ENCODE measurements at regions not wholly inside any gene's neighbourhood (a gene's known extent, or its start where the extent isn't known, plus 50 kb on each side); places are given as distances from the start of the nearest gene placed in this dataset.

- intact Hi-C loops (cut with micrococcal nuclease): no loop called here
- Mint-ChIP-seq H3K27ac (ENCODE audit: low read depth, unreplicated experiment) (no peak overlapping the region), H3K36me3 (ENCODE audit: insufficient read depth, unreplicated experiment) (no peaks in the 10 kb centered on the region), H3K4me1 (ENCODE audit: insufficient read depth, unreplicated experiment) (no peaks in the 10 kb centered on the region), H3K27me3 (ENCODE audit: insufficient read depth, unreplicated experiment) (no peaks in the 10 kb centered on the region), H3K9me3 (ENCODE audit: unreplicated experiment) (no peaks in the 10 kb centered on the region), H3K4me3 (ENCODE audit: unreplicated experiment) (no peak overlapping the region)
- no TSS peak for BruUV-seq (replicated peaks)
- CTCF ChIA-PET: no interaction called here
- TF ChIP-seq, protein P1, sequence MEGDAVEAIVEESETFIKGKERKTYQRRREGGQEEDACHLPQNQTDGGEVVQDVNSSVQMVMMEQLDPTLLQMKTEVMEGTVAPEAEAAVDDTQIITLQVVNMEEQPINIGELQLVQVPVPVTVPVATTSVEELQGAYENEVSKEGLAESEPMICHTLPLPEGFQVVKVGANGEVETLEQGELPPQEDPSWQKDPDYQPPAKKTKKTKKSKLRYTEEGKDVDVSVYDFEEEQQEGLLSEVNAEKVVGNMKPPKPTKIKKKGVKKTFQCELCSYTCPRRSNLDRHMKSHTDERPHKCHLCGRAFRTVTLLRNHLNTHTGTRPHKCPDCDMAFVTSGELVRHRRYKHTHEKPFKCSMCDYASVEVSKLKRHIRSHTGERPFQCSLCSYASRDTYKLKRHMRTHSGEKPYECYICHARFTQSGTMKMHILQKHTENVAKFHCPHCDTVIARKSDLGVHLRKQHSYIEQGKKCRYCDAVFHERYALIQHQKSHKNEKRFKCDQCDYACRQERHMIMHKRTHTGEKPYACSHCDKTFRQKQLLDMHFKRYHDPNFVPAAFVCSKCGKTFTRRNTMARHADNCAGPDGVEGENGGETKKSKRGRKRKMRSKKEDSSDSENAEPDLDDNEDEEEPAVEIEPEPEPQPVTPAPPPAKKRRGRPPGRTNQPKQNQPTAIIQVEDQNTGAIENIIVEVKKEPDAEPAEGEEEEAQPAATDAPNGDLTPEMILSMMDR (IDR thresholded peaks at IDR 0.05; ENCODE audit: unreplicated experiment): no peak
- no peak for DNase-seq (ENCODE audit: unreplicated experiment)
- POLR2A ChIA-PET: no interaction called here
These were observed 616.3 kb downstream of the EPHA4 start for GRCh38 chr2:220955776-220956175.

GRCh38 chr2:220956429-220956828, 615.7 kb downstream of the EPHA4 start:
- Mint-ChIP-seq H3K9me3 (ENCODE audit: unreplicated experiment) (no peaks in the 10 kb centered on the region), H3K27me3 (ENCODE audit: insufficient read depth, unreplicated experiment) (no peaks in the 10 kb centered on the region), H3K4me1 (ENCODE audit: insufficient read depth, unreplicated experiment) (no peaks in the 10 kb centered on the region), H3K4me3 (ENCODE audit: unreplicated experiment) (no peak overlapping the region), H3K36me3 (ENCODE audit: insufficient read depth, unreplicated experiment) (no peaks in the 10 kb centered on the region), H3K27ac (ENCODE audit: low read depth, unreplicated experiment) (no peak overlapping the region)
- ChIA-PET CTCF (interaction anchor here (0.7 kb wide), 1 partner anchor 41 kb away, joined by 3 read pairs; no protein-coding TSS in a partner anchor), POLR2A (interaction anchor here (0.5 kb wide), 1 partner anchor 10 kb away, joined by 3 read pairs; no protein-coding TSS in a partner anchor)
- TF ChIP-seq, protein P1 (IDR thresholded peaks at IDR 0.05; ENCODE audit: unreplicated experiment): no peak
- no peak for DNase-seq (ENCODE audit: unreplicated experiment)
- BruUV-seq (replicated peaks): no TSS peak
- intact Hi-C loops (cut with micrococcal nuclease): no loop called here

- H3K36me3 Mint-ChIP-seq (ENCODE audit: insufficient read depth, unreplicated experiment): no peaks in the 10 kb centered on the region
These were observed 612.7 kb downstream of the EPHA4 start for GRCh38 chr2:220959391-220959802.

DNA sequence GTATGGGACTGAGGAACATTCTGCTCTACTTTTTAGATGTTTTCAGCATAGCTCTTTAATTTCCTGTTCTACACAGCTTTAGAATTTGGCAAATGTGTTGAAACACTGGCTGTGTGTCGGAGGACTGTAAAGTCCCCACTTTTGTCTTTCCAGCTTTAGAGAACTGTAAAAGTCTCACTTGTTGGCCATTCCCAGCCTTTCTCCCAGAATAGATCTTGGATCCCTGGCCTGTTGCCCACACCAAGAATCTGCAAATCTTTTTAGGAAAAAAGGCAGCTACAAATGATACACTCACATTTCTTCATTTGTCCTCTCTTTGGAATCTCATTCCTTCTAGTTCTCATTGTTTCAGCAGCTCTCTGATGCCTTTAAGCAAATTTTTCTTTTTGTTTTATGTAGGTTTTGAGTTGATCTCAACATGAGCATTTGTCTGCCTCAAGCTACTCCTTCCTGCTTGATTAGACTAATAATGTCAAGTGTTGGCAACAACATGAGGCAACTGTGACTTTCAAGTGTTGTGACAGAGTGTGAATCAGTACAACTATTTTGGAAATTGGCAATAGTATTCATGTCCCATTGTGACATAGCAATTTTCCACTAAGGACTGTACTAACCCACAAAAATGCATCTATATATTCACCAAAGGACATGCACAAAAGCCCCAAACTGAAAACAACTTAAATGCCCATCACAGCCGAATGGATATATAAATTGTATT, 610.8 kb downstream of the EPHA4 start:
- Mint-ChIP-seq H3K36me3 (ENCODE audit: insufficient read depth, unreplicated experiment) (no peaks in the 10 kb centered on the region), H3K4me1 (ENCODE audit: insufficient read depth, unreplicated experiment) (no peaks in the 10 kb centered on the region), H3K27me3 (ENCODE audit: insufficient read depth, unreplicated experiment) (no peaks in the 10 kb centered on the region), H3K4me3 (ENCODE audit: unreplicated experiment) (no peak overlapping the region), H3K27ac (ENCODE audit: low read depth, unreplicated experiment) (no peak overlapping the region), H3K9me3 (ENCODE audit: unreplicated experiment) (no peaks in the 10 kb centered on the region)
- intact Hi-C loops (cut with micrococcal nuclease): no loop called here
- BruUV-seq (replicated peaks): no TSS peak
- TF ChIP-seq, protein P1 (IDR thresholded peaks at IDR 0.05; ENCODE audit: unreplicated experiment): no peak
- ChIA-PET POLR2A (interaction anchor here (0.7 kb wide), 1 partner anchor 706 kb away, joined by 3 read pairs; no protein-coding TSS in a partner anchor), CTCF (interaction anchor here (1.1 kb wide), 1 partner anchor 218 kb away, joined by 3 read pairs; no protein-coding TSS in a partner anchor)
- no peak for DNase-seq (ENCODE audit: unreplicated experiment)

More at GRCh38 chr2:220959391-220959802, 612.7 kb downstream of the EPHA4 start:
- H3K27ac Mint-ChIP-seq (ENCODE audit: low read depth, unreplicated experiment): no peak overlapping the region
- H3K4me1 Mint-ChIP-seq (ENCODE audit: insufficient read depth, unreplicated experiment): no peaks in the 10 kb centered on the region
- intact Hi-C loops (cut with micrococcal nuclease): no loop called here
- TF ChIP-seq, protein P1 (IDR thresholded peaks at IDR 0.05; ENCODE audit: unreplicated experiment): no peak
- H3K27me3 Mint-ChIP-seq (ENCODE audit: insufficient read depth, unreplicated experiment): no peaks in the 10 kb centered on the region
- BruUV-seq (replicated peaks): no TSS peak
- ChIA-PET CTCF (no interaction called here), POLR2A (no interaction called here)
- no peaks in the 10 kb centered on the region for H3K9me3 Mint-ChIP-seq (ENCODE audit: unreplicated experiment)
- DNase-seq (ENCODE audit: unreplicated experiment): no peak
- H3K4me3 Mint-ChIP-seq (ENCODE audit: unreplicated experiment): no peak overlapping the region
